ENCODE measurements at regions not wholly inside any gene's neighbourhood (a gene's known extent, or its start where the extent isn't known, plus 50 kb on each side); places are given as distances from the start of the nearest gene placed in this dataset.

DNA sequence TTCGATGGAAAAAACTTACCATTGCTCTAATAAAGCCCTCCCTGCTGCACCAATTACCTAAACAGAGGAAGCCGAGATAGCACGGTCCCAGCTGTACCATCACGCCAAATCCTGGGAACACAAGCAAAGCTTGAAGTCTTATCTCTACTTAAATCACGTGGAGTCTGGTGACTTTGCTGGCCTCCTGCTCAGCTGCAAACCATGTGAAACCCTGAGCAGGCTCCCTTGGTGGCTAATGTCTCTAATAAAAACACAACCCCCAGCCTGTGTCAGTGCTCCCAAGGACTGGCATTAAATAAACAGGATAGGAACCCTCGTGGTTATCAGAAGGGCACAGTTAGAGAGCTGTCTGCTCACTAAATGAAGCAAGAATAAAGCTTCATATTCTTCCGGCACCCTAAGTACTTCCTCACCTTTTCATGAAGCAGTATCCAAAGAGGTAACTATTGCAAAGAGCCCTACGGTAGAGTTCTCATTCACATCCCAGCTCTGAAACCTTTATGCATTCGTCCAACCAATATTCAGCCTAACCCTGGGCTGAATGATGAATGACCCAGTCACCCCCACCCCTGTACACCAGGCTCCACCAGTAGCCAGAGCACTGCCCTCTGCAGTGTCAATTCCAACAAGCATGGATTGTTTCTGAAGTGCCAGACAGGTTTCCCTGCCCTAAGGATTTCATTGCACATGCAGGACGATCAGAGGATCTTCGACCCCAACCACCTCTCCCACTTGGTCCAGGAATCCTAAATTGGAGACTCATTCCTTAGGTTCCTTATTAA is 452.7 kb upstream of the TMPO start:
- TF ChIP-seq, protein P1, sequence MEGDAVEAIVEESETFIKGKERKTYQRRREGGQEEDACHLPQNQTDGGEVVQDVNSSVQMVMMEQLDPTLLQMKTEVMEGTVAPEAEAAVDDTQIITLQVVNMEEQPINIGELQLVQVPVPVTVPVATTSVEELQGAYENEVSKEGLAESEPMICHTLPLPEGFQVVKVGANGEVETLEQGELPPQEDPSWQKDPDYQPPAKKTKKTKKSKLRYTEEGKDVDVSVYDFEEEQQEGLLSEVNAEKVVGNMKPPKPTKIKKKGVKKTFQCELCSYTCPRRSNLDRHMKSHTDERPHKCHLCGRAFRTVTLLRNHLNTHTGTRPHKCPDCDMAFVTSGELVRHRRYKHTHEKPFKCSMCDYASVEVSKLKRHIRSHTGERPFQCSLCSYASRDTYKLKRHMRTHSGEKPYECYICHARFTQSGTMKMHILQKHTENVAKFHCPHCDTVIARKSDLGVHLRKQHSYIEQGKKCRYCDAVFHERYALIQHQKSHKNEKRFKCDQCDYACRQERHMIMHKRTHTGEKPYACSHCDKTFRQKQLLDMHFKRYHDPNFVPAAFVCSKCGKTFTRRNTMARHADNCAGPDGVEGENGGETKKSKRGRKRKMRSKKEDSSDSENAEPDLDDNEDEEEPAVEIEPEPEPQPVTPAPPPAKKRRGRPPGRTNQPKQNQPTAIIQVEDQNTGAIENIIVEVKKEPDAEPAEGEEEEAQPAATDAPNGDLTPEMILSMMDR (IDR thresholded peaks at IDR 0.05; ENCODE audit: low read depth, low read length): no peak
- Histone ChIP-seq H3K27ac (no peak overlapping the region), H3K4me3 (ENCODE audit: low read depth, low read length) (no peak overlapping the region), H3K9me3 (ENCODE audit: severe bottlenecking) (no peaks in the 10 kb centered on the region), H3K36me3 (no peaks in the 10 kb centered on the region), H3K27me3 (ENCODE audit: insufficient read depth, low read depth, severe bottlenecking) (no peaks in the 10 kb centered on the region)
- DNase-seq: peak; percentile 48

DNA sequence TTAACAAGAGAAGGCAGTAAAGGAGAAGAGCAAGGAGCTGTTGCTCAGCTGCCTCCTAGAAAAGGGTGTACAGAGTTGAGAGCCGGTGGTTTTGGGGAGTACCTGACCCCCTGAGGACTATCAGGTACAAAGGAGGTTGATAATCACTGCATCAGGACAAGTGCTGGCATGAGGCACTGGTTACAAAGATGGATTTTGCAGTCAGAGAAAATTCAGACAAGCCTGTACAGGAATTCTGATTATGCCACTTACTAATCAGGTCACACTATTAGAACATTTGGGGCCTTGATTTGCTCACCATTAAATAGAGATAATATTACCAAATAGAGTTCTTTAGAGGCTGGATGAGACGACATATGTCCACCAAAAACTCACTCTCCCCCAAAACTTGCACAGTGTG is 450.9 kb upstream of the TMPO start:
- Histone ChIP-seq H3K9me3 (ENCODE audit: severe bottlenecking) (no peaks in the 10 kb centered on the region), H3K27ac (no peak overlapping the region), H3K4me3 (ENCODE audit: low read depth, low read length) (no peak overlapping the region), H3K27me3 (ENCODE audit: insufficient read depth, low read depth, severe bottlenecking) (no peaks in the 10 kb centered on the region), H3K36me3 (no peaks in the 10 kb centered on the region)
- TF ChIP-seq, protein P1 (IDR thresholded peaks at IDR 0.05; ENCODE audit: low read depth, low read length): no peak
- no peak for DNase-seq

DNA sequence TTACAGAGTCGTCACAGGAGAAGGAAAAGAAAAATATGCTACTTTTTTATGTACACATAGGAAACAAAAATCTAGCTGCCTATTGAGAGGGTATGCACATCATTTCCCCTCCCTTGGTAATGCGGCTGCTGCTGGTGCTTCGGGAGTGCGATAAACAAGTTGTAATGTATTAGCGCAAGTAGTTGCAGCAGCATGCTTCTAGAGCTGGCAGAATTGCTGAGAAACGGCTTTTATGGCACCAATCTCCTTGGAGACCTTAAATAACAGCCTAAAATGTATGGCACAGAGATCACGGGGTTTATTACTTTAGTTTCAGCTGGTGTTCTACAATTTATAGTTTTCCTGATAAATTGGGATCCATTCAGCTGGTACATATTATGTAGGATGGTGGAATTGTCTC is 447.6 kb upstream of the TMPO start:
- no peak overlapping the region for H3K4me3 ChIP-seq (ENCODE audit: low read depth, low read length)
- H3K9me3 ChIP-seq (ENCODE audit: severe bottlenecking): no peaks in the 10 kb centered on the region
- H3K36me3 ChIP-seq: no peaks in the 10 kb centered on the region
- TF ChIP-seq, protein P1 (IDR thresholded peaks at IDR 0.05; ENCODE audit: low read depth, low read length): no peak
- no peak overlapping the region for H3K27ac ChIP-seq
- no peaks in the 10 kb centered on the region for H3K27me3 ChIP-seq (ENCODE audit: insufficient read depth, low read depth, severe bottlenecking)
- DNase-seq: no peak

DNA sequence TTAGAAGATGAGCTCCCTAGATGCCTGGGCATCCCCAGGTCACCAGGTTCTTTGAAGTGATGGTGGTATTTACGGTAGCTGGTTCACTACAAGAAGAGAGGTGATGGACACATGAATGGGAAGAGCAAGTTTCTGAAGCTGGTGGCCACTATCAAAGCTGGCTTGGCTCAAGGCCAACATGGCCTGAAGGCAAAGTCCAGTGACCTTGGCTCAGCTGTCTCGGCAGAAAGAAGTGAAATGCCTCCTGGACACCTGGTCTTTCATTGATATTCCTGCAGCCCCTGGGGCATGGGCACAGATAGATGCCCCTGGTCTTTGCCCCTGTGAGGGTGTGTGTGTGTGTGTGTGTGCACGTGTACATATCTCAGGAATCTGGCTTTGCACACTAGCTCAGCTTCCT is 441.8 kb upstream of the TMPO start:
- Histone ChIP-seq H3K27me3 (ENCODE audit: insufficient read depth, low read depth, severe bottlenecking) (no peaks in the 10 kb centered on the region), H3K4me3 (ENCODE audit: low read depth, low read length) (no peak overlapping the region), H3K9me3 (ENCODE audit: severe bottlenecking) (no peaks in the 10 kb centered on the region), H3K36me3 (no peaks in the 10 kb centered on the region), H3K27ac (no peak overlapping the region)
- DNase-seq: no peak
- TF ChIP-seq, protein P1 (IDR thresholded peaks at IDR 0.05; ENCODE audit: low read depth, low read length): no peak

DNA sequence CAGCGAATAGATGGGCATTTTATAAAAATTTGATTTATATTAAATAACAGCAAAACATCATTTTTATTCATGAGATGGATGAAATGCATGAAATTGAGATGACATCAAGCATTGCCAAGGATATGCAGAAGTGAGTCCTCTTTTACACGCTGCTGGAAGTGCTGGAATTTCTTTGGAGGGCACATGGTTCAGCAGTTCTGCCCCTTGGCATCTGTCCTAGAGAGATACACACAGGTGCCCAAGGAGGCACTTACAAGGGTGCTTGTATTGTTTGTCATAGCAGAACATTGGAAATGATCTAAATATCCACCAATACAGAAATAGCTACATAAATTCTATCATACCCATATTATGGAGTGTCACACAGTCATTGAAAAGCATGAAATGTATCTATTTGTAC is 441.1 kb upstream of the TMPO start:
- H3K36me3 ChIP-seq: no peaks in the 10 kb centered on the region
- H3K27ac ChIP-seq: no peak overlapping the region
- no peak overlapping the region for H3K4me3 ChIP-seq (ENCODE audit: low read depth, low read length)
- TF ChIP-seq, protein P1 (IDR thresholded peaks at IDR 0.05; ENCODE audit: low read depth, low read length): no peak
- H3K27me3 ChIP-seq (ENCODE audit: insufficient read depth, low read depth, severe bottlenecking): no peaks in the 10 kb centered on the region
- no peaks in the 10 kb centered on the region for H3K9me3 ChIP-seq (ENCODE audit: severe bottlenecking)
- no peak for DNase-seq

DNA sequence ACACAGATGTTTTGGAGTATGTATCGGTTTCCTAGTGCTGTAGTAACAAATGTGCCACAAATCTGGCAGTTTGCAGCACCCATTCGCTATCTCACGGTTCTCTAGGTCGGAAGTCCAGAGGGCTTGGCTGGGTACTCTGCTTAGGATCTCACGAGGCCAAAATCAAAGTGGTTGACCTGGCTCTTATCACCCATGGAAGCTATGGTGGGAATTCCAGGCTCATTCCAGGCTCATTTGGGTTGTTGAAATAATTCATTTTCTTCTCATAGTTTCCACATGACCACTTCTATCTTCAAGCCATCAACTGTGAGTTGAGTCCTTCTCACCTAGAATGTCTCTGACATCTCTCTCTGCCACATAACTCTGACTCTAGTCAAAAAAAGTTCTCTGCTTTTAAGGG is 431.0 kb upstream of the TMPO start:
- Histone ChIP-seq H3K27me3 (ENCODE audit: insufficient read depth, low read depth, severe bottlenecking) (no peaks in the 10 kb centered on the region), H3K36me3 (no peaks in the 10 kb centered on the region)
- TF ChIP-seq, protein P1 (IDR thresholded peaks at IDR 0.05; ENCODE audit: low read depth, low read length): no peak

More for the DNA sequence above, 431.0 kb upstream of the TMPO start:
- Histone ChIP-seq H3K4me3 (ENCODE audit: low read depth, low read length) (no peak overlapping the region), H3K27ac (no peak overlapping the region), H3K9me3 (ENCODE audit: severe bottlenecking) (no peaks in the 10 kb centered on the region)
- no peak for DNase-seq

Measured in WERI-Rb-1 (cell line).